ENCODE measurements at regions not wholly inside any gene's neighbourhood (a gene's known extent, or its start where the extent isn't known, plus 50 kb on each side); places are given as distances from the start of the nearest gene placed in this dataset.

DNA sequence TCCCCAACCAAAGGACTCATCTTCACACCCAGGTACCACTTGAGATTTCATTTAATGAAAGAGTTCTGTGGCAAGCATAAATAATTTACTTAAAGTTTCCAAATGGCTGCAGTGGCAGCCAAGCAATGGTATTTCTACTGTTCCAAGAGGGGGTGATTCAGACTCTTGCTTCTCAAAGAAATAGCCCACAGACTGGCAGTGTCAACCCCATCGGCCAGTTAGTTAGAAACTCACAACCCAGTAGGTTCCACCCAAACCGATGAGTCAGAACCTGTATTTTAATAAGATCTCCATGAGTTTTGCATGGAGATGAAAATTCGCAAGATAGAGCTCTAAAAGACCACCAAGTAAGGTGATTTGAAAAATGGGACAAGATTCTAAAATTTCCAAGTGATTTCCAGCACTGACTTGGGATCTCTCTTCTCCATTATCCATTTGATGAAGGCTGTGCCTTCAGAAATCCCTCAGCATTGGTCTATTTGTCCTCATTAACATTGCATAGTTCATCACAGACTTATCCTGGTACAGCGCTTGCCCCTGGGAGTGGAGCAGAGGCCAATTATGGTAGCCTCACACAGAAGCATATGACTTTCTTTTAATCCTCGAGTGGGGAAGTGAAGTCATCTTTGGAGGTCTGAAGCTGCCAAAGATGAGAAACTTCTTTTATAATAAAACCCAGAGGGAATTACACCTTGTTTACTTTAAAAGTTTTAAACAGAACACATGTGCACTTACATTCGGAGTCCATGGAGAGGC is 361.4 kb upstream of the ID2 start:
- TF ChIP-seq TAF1 (IDR thresholded peaks at IDR 0.05; ENCODE audit: borderline replicate concordance, insufficient read depth, low read length), result no peak
- no peak for TF ChIP-seq FOXP2 (optimal IDR thresholded peaks at IDR 0.05; ENCODE audit: borderline replicate concordance, extremely low read depth, extremely low read length, insufficient read depth)
- no peak for TF ChIP-seq POLR2AphosphoS5 (IDR thresholded peaks at IDR 0.05; ENCODE audit: low read depth, low read length)
- TF ChIP-seq, protein P1, sequence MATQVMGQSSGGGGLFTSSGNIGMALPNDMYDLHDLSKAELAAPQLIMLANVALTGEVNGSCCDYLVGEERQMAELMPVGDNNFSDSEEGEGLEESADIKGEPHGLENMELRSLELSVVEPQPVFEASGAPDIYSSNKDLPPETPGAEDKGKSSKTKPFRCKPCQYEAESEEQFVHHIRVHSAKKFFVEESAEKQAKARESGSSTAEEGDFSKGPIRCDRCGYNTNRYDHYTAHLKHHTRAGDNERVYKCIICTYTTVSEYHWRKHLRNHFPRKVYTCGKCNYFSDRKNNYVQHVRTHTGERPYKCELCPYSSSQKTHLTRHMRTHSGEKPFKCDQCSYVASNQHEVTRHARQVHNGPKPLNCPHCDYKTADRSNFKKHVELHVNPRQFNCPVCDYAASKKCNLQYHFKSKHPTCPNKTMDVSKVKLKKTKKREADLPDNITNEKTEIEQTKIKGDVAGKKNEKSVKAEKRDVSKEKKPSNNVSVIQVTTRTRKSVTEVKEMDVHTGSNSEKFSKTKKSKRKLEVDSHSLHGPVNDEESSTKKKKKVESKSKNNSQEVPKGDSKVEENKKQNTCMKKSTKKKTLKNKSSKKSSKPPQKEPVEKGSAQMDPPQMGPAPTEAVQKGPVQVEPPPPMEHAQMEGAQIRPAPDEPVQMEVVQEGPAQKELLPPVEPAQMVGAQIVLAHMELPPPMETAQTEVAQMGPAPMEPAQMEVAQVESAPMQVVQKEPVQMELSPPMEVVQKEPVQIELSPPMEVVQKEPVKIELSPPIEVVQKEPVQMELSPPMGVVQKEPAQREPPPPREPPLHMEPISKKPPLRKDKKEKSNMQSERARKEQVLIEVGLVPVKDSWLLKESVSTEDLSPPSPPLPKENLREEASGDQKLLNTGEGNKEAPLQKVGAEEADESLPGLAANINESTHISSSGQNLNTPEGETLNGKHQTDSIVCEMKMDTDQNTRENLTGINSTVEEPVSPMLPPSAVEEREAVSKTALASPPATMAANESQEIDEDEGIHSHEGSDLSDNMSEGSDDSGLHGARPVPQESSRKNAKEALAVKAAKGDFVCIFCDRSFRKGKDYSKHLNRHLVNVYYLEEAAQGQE (IDR thresholded peaks at IDR 0.05; ENCODE audit: insufficient read depth in 1 of 2, low read depth in 2 of 2, low read length in 2 of 2), result no peak
